ENCODE measurements at regions not wholly inside any gene's neighbourhood (a gene's known extent, or its start where the extent isn't known, plus 50 kb on each side); places are given as distances from the start of the nearest gene placed in this dataset.

GRCh38 chr21:35328856-35329455, 279.9 kb upstream of the RUNX1 start:
- peak; percentile 20 for DNase-seq

- no peak for DNase-seq
Observed at GRCh38 chr21:35326677-35327076, 277.6 kb upstream of the RUNX1 start.

DNA sequence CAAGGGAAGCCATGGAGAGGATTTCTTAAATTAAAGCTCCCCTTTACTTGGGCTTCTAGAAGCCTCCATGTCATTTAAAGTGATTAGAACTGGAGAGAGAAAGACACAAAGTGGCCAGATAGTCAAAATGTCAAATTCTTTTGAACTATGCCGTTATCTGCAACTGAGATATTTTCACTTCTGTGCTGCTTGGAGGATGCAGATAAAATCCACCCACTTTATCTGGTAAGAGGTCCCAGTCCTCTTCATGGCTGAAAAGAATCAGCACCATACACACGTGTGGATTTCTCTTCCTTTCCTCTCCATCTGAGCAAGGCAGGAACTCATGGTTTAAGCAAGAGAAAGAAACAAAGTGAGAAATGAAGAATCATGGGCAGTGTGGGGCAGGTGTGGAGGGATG, 276.9 kb upstream of the RUNX1 start:
- no peak for DNase-seq

GRCh38 chr21:35324372-35325220, 275.5 kb upstream of the RUNX1 start:
- no peak for DNase-seq

- DNase-seq, result no peak
Observed at GRCh38 chr21:35323947-35324346, 274.8 kb upstream of the RUNX1 start.

- DNase-seq, result no peak
Observed at GRCh38 chr21:35321322-35322200, 272.5 kb upstream of the RUNX1 start.

GRCh38 chr21:35319684-35320283, 270.7 kb upstream of the RUNX1 start:
- DNase-seq, result no peak

DNA sequence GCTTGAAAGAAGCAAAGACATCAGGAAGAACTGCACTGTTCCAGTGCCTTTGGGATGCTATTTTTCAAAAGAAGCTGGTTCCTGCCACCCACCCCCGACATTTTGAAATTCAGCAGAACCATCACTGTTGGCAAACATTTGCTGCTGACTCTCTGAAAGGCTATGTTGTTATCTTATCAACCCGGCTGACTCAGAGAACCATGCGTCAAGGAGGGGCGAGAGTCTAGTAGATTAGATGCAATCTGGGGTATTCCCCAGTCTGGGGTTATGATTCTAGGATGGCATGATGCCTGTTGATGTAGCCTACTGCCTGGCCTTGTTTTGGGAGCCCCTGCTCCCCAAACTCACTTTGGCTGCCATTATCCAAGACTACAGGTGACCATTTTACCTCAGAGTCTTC, 267.8 kb upstream of the RUNX1 start:
- DNase-seq, result no peak

GRCh38 chr21:35316456-35316855, 267.4 kb upstream of the RUNX1 start:
- no peak for DNase-seq

DNA sequence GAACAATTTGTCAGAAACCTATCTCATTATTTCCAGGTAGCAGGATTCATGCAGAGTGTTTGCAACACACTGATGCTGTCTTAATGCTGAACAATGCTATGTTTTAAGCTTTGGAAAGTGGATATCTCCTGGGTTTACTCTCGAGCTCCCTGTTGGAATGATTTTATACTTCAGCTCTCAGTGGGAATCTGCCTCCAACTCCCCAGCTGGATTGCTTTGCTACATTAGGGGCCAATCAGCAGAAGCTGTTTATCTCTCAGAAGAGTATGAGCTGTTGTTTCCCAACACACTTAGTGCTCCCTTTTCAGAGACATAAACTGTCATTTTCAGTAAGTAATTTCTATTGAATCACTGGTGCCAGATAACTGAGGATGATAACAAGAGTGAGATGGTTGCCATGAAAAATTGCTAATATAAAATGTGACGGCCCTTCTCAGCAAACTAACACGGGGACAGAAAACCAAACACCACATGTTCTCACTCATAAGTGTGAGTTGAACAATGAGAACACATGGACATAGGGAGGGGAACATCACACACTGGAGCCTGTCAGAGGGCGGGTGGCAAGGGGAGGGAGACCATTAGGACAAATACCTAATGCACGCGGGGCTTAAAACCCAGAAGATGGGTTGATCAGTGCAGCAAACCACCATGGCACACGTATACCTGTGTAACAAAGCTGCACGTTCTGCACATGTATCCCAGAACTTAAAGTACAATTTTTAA, 265.9 kb upstream of the RUNX1 start:
- DNase-seq, result no peak

DNA sequence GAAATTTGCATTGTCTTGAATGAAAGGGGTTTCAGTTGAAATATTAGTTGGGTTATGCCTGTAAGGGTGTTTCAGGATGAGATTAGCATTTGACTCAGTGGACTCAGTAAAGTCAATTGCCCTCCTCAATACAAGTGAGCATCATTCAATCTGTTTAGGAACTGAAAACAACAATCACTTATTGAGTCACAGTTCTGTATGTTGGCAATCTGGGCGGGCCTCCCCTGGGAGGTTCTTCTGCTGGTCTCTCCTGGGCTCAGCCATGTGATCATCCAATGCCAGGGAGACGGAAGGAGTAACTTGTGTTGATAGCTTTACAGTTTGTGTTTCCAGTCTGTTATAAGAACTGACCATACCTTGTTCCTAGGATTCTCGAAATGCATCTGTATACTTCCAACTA, 262.9 kb upstream of the RUNX1 start:
- no peak for DNase-seq

GRCh38 chr21:35309316-35309715, 260.2 kb upstream of the RUNX1 start:
- DNase-seq, result no peak

- DNase-seq, result no peak
Observed at GRCh38 chr21:35303085-35303484, 254.0 kb upstream of the RUNX1 start.

DNA sequence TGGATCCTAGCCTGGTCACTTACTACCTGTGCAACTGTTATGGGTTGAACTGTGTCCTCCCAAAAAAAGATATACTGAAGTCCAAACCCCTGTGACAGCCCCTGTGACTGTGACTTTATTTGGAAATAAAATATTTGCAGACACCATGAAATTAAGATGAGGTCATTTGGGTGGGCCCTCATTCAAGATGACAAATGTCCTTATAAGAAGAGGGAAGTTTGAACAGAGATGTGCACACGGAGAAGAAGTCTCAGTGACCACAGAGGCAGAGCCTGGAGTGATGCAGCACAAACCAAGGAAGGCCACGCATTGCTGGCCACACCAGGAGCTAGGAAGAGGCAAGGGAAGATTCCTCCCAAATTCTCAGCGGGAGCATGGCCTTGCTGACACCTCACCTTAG, 249.7 kb upstream of the RUNX1 start:
- DNase-seq, result no peak

DNA sequence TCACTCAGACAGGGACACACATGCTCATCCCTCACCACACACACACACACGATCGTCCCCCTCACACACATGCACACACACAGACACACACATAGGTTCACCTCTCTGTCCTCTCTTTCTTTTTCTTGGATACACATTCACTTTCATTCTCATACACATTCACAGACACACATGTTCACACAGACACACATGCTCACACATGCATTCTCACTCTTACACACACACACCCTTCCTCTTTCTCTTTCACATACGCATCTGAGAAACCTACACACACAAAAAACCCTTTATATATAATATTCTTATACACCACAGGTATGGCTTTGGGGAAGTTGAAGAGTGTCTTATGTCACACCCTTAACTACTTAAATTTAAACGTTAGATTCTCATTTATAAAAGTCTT, 248.6 kb upstream of the RUNX1 start:
- no peak for DNase-seq

GRCh38 chr21:35294231-35294898, 245.3 kb upstream of the RUNX1 start:
- peak; percentile 99 for DNase-seq

DNA sequence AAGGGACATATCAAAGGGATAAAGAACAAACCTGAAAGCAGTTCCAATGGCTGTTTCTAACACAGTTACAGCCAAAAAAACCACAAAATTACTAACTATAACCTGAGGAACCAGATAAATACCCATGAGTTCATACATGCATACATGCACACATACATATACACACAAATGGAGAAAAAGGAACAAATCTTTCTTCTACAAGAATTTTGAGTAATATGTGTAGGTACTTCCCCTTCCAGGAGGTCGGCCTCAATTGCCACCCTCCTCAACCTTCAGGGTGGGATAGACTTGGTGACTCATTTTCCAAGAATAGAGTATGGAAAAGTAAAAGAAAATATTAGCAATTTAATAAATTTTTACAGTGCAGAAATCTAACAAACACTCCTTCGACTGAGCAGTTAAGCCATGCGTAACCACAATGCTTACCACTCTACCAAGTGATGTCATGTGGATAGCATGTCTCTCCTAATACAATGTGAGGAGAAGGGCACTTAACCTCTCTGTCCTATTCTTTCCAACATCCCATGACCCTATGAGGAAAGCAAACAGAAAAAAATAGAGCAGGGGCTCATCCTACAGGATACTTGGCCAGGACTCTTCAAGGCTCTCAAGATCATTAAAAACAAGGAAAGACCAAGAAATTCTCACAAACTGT, 243.0 kb upstream of the RUNX1 start:
- no peak for DNase-seq

GRCh38 chr21:35291034-35291433, 241.9 kb upstream of the RUNX1 start:
- DNase-seq, result no peak

DNA sequence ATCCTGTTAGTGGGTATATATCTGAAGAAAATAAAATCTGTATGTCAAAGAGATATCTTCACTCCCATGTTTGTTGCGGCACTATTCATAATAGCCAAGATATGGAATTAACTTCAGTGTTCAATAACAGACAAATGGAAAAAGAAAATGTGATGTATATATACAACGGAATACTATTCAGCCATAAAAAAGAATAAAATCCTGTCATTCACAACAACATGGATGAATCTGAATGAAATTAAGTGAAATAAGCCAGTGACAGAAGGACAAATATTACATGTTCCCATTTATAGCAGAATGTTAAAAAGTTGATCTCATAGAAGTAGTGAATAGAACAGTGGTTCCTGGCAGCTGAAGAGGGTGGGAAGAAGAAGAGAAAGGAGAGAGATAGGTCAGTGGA, 239.1 kb upstream of the RUNX1 start:
- no peak for DNase-seq

- no peak for DNase-seq
Observed at GRCh38 chr21:35284199-35284598, 235.1 kb upstream of the RUNX1 start.

- no peak for DNase-seq
Observed at GRCh38 chr21:35282944-35283343, 233.8 kb upstream of the RUNX1 start.

Measured in NCI-H1105 treated with DMSO at 0.1 percent for 48 hours (cell line).